Epithelial cell of proximal tubule (primary cell): ENCODE measurements at regions not wholly inside any gene's neighbourhood (a gene's known extent, or its start where the extent isn't known, plus 50 kb on each side); places are given as distances from the start of the nearest gene placed in this dataset.

ENCODE experiments used
- DNase-seq: peaks from one replicate; pipeline ENCODE4 v3.0.0-alpha.2; 2011; ENCODE audit warnings: low read depth
- H3K4me3 ChIP-seq: 2 replicates; pipeline ENCODE4 v1.5.1; 2011; ENCODE audit warnings: low read depth, mild to moderate bottlenecking, low read length
- TF ChIP-seq, protein P1 (sequence below): conservative IDR thresholded peaks from 2 replicates; pipeline ENCODE4 v1.5.1; 2012; ENCODE audit warnings: low read depth, mild to moderate bottlenecking, low read length

DNA sequence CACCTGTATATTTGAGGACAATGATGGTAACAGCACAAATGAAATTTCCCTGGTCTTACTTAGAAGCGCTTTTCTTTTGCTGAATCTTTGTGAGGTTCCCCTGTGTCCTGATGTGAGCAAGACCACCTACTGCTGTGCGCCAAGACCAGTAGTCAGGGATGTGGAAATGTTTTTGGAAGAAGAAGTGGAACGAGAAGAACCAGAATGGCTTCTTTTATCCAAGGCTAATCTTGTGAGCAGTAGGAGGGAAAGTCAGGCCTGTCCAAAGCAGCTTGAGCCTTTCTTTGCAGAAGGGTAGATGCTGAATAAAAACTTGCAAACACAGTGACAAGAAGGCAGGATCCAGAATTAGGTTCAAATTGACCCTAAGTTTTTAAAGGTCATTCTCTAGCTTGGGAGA lies 223.0 kb downstream of the FAT3 start:
- no peak overlapping the region for H3K4me3 ChIP-seq
- DNase-seq: no peak
- TF ChIP-seq, protein P1, sequence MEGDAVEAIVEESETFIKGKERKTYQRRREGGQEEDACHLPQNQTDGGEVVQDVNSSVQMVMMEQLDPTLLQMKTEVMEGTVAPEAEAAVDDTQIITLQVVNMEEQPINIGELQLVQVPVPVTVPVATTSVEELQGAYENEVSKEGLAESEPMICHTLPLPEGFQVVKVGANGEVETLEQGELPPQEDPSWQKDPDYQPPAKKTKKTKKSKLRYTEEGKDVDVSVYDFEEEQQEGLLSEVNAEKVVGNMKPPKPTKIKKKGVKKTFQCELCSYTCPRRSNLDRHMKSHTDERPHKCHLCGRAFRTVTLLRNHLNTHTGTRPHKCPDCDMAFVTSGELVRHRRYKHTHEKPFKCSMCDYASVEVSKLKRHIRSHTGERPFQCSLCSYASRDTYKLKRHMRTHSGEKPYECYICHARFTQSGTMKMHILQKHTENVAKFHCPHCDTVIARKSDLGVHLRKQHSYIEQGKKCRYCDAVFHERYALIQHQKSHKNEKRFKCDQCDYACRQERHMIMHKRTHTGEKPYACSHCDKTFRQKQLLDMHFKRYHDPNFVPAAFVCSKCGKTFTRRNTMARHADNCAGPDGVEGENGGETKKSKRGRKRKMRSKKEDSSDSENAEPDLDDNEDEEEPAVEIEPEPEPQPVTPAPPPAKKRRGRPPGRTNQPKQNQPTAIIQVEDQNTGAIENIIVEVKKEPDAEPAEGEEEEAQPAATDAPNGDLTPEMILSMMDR: no peak

DNA sequence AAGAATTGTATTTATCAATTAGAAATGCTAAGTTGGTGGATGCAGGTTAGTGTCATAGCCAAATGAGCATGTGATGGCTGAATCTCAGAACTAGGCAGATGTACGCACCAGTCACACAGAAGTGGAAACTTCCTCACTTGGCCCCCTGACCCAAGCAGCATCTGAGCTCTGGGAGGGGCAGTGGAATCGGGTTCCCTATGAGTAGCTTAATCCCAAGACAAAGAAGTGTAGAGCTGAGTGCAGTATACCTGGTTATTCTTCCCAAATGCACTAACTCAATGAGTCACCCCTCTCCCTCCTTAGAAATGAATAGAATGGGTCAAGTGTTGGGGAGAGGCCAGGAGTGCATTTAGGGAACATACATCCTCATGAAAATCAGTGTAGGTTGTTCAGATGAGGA lies 224.6 kb downstream of the FAT3 start:
- H3K4me3 ChIP-seq: no peak overlapping the region
- no peak for DNase-seq
- TF ChIP-seq, protein P1: no peak

DNA sequence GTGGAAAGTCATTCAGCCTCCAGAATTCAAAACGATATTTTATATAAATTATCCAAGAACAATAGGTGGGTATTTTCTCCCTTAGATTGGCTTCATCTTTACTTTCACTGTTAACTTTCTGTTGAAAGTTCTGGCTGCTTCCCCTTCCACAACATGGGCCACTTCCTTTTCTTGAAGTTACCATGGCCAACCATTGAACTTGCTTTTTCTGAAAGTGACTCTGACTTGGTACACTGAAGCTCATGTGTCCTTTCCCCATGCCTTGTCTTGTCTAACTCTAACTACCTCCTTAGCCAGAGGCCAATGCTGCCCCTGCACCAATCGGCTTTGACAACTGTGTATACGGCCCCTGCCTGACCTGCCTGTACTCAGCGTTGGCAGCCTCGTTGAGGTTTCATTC lies 225.2 kb downstream of the FAT3 start:
- H3K4me3 ChIP-seq: no peak overlapping the region
- DNase-seq: no peak
- TF ChIP-seq, protein P1: no peak

DNA sequence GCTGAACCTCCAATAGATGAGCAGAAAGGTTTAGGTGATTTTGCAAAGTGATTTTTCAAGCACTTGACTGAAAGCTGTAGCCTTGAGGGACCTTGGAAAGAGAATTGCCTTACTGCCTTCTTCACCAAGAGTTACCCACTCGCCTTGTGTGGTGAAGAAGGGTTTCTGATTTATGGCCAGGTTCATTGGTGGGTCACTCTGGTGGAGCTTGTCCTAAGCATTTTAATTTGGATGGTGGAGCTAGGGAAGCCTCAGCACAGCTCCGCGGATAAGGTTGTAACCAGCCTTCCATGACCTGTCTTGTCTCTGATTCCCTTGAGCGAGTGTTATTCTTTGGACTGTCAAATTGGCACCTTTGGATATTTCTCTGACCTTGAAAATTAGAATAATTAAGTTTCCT lies 226.4 kb downstream of the FAT3 start:
- TF ChIP-seq, protein P1: no peak
- no peak for DNase-seq
- no peak overlapping the region for H3K4me3 ChIP-seq

DNA sequence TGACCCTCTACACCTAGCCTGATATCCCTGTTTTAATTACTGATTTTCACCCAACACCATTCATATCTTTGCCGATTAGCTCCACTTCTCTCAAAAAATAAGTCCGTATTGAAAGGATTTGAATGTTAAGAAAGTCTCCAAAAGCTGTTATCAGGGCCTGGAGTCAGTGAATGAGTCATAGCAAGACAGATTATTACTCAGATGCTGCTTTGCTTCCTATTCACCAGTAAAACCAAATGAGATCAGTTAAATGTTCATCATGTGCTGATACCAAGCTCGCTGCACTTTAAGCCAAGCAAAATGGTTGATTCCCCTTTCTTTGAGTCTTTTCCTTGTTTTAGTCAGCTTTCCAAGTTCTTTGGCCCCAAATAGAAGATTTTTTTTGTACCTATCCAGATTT lies 228.4 kb downstream of the FAT3 start:
- TF ChIP-seq, protein P1: no peak
- H3K4me3 ChIP-seq: no peak overlapping the region
- no peak for DNase-seq

DNA sequence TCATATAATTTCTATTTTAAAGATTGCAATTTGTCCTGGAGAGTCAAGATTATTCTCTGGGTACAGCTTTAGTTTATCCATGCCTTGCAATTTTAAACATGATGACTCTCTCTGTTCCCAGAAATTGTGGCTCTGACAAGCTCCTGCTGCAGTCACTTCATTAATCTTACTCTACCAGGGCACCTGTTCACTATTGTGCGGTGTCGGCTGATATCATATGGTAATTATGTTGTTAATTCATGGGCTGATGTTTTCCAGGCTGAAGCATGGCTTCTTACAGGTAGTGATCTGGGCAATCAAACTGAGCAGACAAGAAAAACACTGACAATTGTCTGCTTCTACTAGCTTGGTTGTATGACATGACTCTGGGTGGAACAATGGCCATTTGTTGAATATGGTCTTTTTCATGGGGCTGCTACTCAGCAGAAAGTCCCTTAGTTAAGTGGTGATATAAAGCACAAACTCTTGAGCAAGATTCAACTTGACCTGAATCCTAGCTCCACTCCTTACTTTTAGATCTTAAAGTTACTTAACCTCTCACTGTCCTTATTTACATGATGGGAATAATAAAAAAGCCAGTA lies 230.7 kb downstream of the FAT3 start:
- TF ChIP-seq, protein P1: no peak
- H3K4me3 ChIP-seq: no peak overlapping the region
- no peak for DNase-seq

DNA sequence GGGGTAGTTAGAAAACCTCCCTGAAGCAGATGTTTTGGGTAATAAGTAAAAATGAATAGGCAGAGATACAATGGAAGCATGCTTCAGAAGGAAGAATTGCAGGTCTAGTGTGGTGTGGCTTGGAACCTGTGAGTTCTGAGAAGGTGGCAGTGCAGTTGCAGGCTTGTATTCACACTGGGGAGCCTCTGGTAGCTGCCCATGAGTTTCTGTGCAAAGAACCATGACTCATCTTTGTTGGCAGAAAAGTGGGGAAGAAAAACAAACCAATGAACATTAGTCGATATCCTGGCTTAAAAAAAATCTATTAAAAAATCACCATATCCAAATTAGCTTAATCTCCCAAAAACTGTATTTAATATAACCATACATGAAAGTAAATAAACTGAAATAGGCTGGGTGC lies 232.6 kb downstream of the FAT3 start:
- TF ChIP-seq, protein P1: no peak
- no peak for DNase-seq
- no peak overlapping the region for H3K4me3 ChIP-seq
